ENCODE measurements at regions not wholly inside any gene's neighbourhood (a gene's known extent, or its start where the extent isn't known, plus 50 kb on each side); places are given as distances from the start of the nearest gene placed in this dataset.

DNA sequence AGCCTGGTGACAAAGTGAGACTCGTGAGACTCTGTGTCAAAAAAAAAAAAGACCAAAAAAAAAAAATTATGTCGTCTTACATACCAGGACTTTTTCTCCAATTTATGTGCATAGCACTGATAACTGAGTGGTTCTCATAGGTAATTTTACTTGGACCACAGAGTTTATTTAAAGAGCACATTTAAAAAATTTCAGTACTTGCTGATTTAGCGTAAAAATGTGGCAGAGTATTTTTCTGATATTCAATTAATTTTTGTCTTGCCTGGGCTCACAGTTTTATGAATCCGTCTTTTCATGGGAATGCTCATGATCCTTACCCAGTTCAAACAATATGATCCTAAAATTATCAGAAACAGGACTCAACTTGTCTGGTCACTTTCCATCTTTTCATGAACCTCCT, 151.0 kb upstream of the ZNF92 start:
- H2AFZ ChIP-seq (ENCODE audit: low read length), result no peak overlapping the region
- H3K27me3 ChIP-seq (ENCODE audit: insufficient read depth, low read length, poor library complexity, severe bottlenecking), result no peaks in the 10 kb centered on the region
- no peak overlapping the region for H3K4me3 ChIP-seq (ENCODE audit: low read length, poor library complexity, severe bottlenecking)
- no peak overlapping the region for H3K4me2 ChIP-seq (ENCODE audit: low read depth, low read length, poor library complexity, severe bottlenecking)
- H3K36me3 ChIP-seq (ENCODE audit: insufficient read depth, low read length), result no peaks in the 10 kb centered on the region
- no peaks in the 10 kb centered on the region for H3K79me2 ChIP-seq (ENCODE audit: insufficient read depth, low read length)
- H3F3A ChIP-seq (ENCODE audit: low read depth), result no peaks in the 10 kb centered on the region
- H3K4me1 ChIP-seq (ENCODE audit: insufficient read depth, low read length, poor library complexity, severe bottlenecking), result no peaks in the 10 kb centered on the region
- no peaks in the 10 kb centered on the region for H3K9me3 ChIP-seq (ENCODE audit: insufficient read depth, low read depth, low read length)
- no peak overlapping the region for H3K9ac ChIP-seq (ENCODE audit: low read depth, low read length, poor library complexity, severe bottlenecking)
- H4K20me1 ChIP-seq (ENCODE audit: insufficient read depth, low read length, poor library complexity, severe bottlenecking), result no peaks in the 10 kb centered on the region
- TF ChIP-seq, protein P1, sequence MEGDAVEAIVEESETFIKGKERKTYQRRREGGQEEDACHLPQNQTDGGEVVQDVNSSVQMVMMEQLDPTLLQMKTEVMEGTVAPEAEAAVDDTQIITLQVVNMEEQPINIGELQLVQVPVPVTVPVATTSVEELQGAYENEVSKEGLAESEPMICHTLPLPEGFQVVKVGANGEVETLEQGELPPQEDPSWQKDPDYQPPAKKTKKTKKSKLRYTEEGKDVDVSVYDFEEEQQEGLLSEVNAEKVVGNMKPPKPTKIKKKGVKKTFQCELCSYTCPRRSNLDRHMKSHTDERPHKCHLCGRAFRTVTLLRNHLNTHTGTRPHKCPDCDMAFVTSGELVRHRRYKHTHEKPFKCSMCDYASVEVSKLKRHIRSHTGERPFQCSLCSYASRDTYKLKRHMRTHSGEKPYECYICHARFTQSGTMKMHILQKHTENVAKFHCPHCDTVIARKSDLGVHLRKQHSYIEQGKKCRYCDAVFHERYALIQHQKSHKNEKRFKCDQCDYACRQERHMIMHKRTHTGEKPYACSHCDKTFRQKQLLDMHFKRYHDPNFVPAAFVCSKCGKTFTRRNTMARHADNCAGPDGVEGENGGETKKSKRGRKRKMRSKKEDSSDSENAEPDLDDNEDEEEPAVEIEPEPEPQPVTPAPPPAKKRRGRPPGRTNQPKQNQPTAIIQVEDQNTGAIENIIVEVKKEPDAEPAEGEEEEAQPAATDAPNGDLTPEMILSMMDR (conservative IDR thresholded peaks at IDR 0.05; ENCODE audit: low read length), result no peak
- TF ChIP-seq EZH2phosphoT487 (IDR thresholded peaks at IDR 0.05; ENCODE audit: borderline replicate concordance), result no peak
- H3K9me2 ChIP-seq (replicated peaks; ENCODE audit: low read depth, low read length), result no peaks in the 10 kb centered on the region

DNA sequence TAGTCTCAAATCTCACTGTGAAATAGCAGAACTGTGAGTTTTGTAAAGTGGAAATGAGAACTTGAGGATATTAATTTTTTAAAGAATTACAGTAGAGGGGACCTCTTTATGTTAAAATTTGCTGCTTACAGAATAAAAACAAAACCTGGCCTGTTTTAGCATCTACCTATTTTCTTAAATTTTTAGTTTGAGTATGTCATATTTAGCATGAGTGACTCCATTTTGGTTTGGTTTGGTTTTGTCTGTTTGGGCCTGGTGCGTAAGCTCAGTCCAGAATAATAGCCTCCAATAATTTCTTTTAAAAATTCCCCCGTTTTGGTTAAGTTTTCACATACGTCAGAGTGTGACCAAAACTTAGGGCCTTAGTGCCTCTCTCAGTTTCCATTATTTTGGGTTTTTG, 152.0 kb upstream of the ZNF92 start:
- no peak overlapping the region for H3K4me2 ChIP-seq (ENCODE audit: low read depth, low read length, poor library complexity, severe bottlenecking)
- H3K79me2 ChIP-seq (ENCODE audit: insufficient read depth, low read length), result no peaks in the 10 kb centered on the region
- no peaks in the 10 kb centered on the region for H3F3A ChIP-seq (ENCODE audit: low read depth)
- H4K20me1 ChIP-seq (ENCODE audit: insufficient read depth, low read length, poor library complexity, severe bottlenecking), result no peaks in the 10 kb centered on the region
- H3K9ac ChIP-seq (ENCODE audit: low read depth, low read length, poor library complexity, severe bottlenecking), result no peak overlapping the region
- H2AFZ ChIP-seq (ENCODE audit: low read length), result no peak overlapping the region
- H3K4me1 ChIP-seq (ENCODE audit: insufficient read depth, low read length, poor library complexity, severe bottlenecking), result no peaks in the 10 kb centered on the region
- no peak overlapping the region for H3K4me3 ChIP-seq (ENCODE audit: low read length, poor library complexity, severe bottlenecking)
- H3K9me3 ChIP-seq (ENCODE audit: insufficient read depth, low read depth, low read length), result no peaks in the 10 kb centered on the region
- no peaks in the 10 kb centered on the region for H3K9me2 ChIP-seq (replicated peaks; ENCODE audit: low read depth, low read length)
- no peaks in the 10 kb centered on the region for H3K36me3 ChIP-seq (ENCODE audit: insufficient read depth, low read length)
- TF ChIP-seq EZH2phosphoT487 (IDR thresholded peaks at IDR 0.05; ENCODE audit: borderline replicate concordance), result no peak
- TF ChIP-seq, protein P1 (conservative IDR thresholded peaks at IDR 0.05; ENCODE audit: low read length), result no peak
- no peaks in the 10 kb centered on the region for H3K27me3 ChIP-seq (ENCODE audit: insufficient read depth, low read length, poor library complexity, severe bottlenecking)

DNA sequence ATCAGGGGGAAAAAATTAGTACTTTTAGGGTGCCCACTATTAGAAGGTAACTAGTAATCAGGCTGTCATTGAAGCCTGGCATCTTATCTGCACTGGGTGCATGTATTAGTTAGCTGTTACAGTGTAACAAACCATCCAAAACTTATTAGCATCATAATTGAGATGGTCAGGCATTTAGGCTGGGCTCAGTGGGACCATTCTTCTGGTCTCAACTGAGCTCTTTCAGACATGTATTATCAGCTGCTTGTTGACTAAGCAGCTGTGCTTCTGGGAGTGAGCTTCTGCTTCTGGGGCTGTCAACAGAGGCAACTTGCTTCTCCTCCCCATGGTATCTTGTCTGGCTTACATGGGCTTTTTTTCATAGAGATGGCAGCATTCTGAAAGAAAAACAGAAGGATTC, 154.0 kb upstream of the ZNF92 start:
- Histone ChIP-seq H3K79me2 (ENCODE audit: insufficient read depth, low read length) (no peaks in the 10 kb centered on the region), H3K9me2 (replicated peaks; ENCODE audit: low read depth, low read length) (no peaks in the 10 kb centered on the region), H3K36me3 (ENCODE audit: insufficient read depth, low read length) (no peaks in the 10 kb centered on the region), H3F3A (ENCODE audit: low read depth) (no peaks in the 10 kb centered on the region), H3K9me3 (ENCODE audit: insufficient read depth, low read depth, low read length) (no peaks in the 10 kb centered on the region), H3K4me1 (ENCODE audit: insufficient read depth, low read length, poor library complexity, severe bottlenecking) (no peaks in the 10 kb centered on the region), H3K4me3 (ENCODE audit: low read length, poor library complexity, severe bottlenecking) (no peak overlapping the region), H4K20me1 (ENCODE audit: insufficient read depth, low read length, poor library complexity, severe bottlenecking) (no peaks in the 10 kb centered on the region), H3K9ac (ENCODE audit: low read depth, low read length, poor library complexity, severe bottlenecking) (no peak overlapping the region), H3K4me2 (ENCODE audit: low read depth, low read length, poor library complexity, severe bottlenecking) (no peak overlapping the region), H2AFZ (ENCODE audit: low read length) (0 out of 2 replicates have a peak overlapping the region, but pooled peaks have one; percentile 1), H3K27me3 (ENCODE audit: insufficient read depth, low read length, poor library complexity, severe bottlenecking) (no peaks in the 10 kb centered on the region)
- no peak for TF ChIP-seq EZH2phosphoT487 (IDR thresholded peaks at IDR 0.05; ENCODE audit: borderline replicate concordance)
- TF ChIP-seq, protein P1 (conservative IDR thresholded peaks at IDR 0.05; ENCODE audit: low read length), result no peak
